Sigmoid colon (tissue), 4 donors: ENCODE measurements at regions not wholly inside any gene's neighbourhood (a gene's known extent, or its start where the extent isn't known, plus 50 kb on each side); places are given as distances from the start of the nearest gene placed in this dataset.

Experiments used
- CTCF ChIP-seq, 4 experiments: fragments of 450-650 bp in 3 of 4; fragments of 200-600 bp in 1 of 4; IDR thresholded peaks; one replicate each; pipeline ENCODE4 v1.5.1; 2016 to 2019; ENCODE audit warnings: antibody characterized with exemption in 4 of 4, mild to moderate bottlenecking in 3 of 4, moderate library complexity in 2 of 4
- EP300 ChIP-seq, 4 donors: sonication (generic); formaldehyde crosslinking; IDR thresholded peaks; one replicate each; pipeline ENCODE4 v1.6.1; 2017; ENCODE audit warnings: antibody characterized with exemption in 4 of 4
- POLR2A ChIP-seq, 2 donors: fragments of 450-650 bp; IDR thresholded peaks; one replicate each; pipeline ENCODE4 v1.6.1; 2016; ENCODE audit warnings: antibody characterized with exemption in 2 of 2, mild to moderate bottlenecking in 2 of 2, moderate library complexity in 2 of 2
- POLR2AphosphoS5 ChIP-seq, 4 donors: sonication (generic); formaldehyde crosslinking; IDR thresholded peaks; one replicate each; pipeline ENCODE4 v1.6.1; 2017; ENCODE audit warnings: antibody characterized with exemption in 4 of 4

GRCh38 chr13:63838366-63839110, 2422.9 kb upstream of the PCDH20 start:
- TF ChIP-seq CTCF (IDR thresholded peaks at IDR 0.05) (no peak), POLR2A (IDR thresholded peaks at IDR 0.05) (no peak), EP300 (IDR thresholded peaks at IDR 0.05) (no peak), POLR2AphosphoS5 (IDR thresholded peaks at IDR 0.05) (no peak)
